Nephron (organoid): ENCODE measurements at regions not wholly inside any gene's neighbourhood (a gene's known extent, or its start where the extent isn't known, plus 50 kb on each side); places are given as distances from the start of the nearest gene placed in this dataset.
A peak's percentile ranks its signal among the peaks of the same experiment; 100 is the strongest.

Experiments
- H3K27ac Mint-ChIP-seq, 3 experiments: 2 replicates each; pipeline ENCODE4 v1.8.0; 2020; ENCODE audit warnings: mixed read lengths in 3 of 3, mild to moderate bottlenecking in 2 of 3, moderate library complexity in 1 of 3
- H3K27me3 Mint-ChIP-seq: 2 replicates; pipeline ENCODE4 v1.8.0; 2021; ENCODE audit warnings: low read depth, mild to moderate bottlenecking, moderate library complexity, mixed read lengths
- H3K36me3 Mint-ChIP-seq: 2 replicates; pipeline ENCODE4 v1.8.0; 2020; ENCODE audit warnings: low read depth, mixed read lengths
- H3K4me1 Mint-ChIP-seq: 2 replicates; pipeline ENCODE4 v1.8.0; 2020; ENCODE audit warnings: mixed read lengths
- H3K4me3 Mint-ChIP-seq, 3 experiments: 2 replicates each; pipeline ENCODE4 v1.8.0; 2020; ENCODE audit warnings: mild to moderate bottlenecking in 3 of 3, mixed read lengths in 3 of 3, moderate library complexity in 2 of 3
- H3K9me3 Mint-ChIP-seq: 2 replicates; pipeline ENCODE4 v1.8.0; 2020; ENCODE audit warnings: mixed read lengths
- CTCF ChIP-seq, 3 experiments: fragments of 200-600 bp; sonication (generic); IDR thresholded peaks; one replicate each; pipeline ENCODE4 v1.5.0; 2021; ENCODE audit warnings: antibody characterized with exemption in 3 of 3; ENCODE audit not compliant: unreplicated experiment in 3 of 3

- Mint-ChIP-seq H3K27me3 (no peaks in the 10 kb centered on the region), H3K36me3 (no peaks in the 10 kb centered on the region), H3K4me3 (no peak overlapping the region), H3K9me3 (peaks cover 3% of the 10 kb centered on the region), H3K4me1 (peaks cover 26% of the 10 kb centered on the region), H3K27ac (peak overlapping the region in 1 of 3 experiments; percentile 10)
- no peak for TF ChIP-seq CTCF (IDR thresholded peaks at IDR 0.05; ENCODE audit: unreplicated experiment in 3 of 3)
Measured at GRCh38 chr10:62584731-62585130, 210.6 kb downstream of the ZNF365 start.

- Mint-ChIP-seq H3K27me3 (no peaks in the 10 kb centered on the region), H3K27ac (peak overlapping the region in 1 of 3 experiments; percentile 10), H3K9me3 (peaks cover 3% of the 10 kb centered on the region), H3K4me3 (no peak overlapping the region), H3K4me1 (peaks cover 26% of the 10 kb centered on the region), H3K36me3 (no peaks in the 10 kb centered on the region)
- TF ChIP-seq CTCF (IDR thresholded peaks at IDR 0.05; ENCODE audit: unreplicated experiment in 3 of 3) = no peak
Measured at GRCh38 chr10:62585211-62585775, 211.1 kb downstream of the ZNF365 start.

- peaks cover 3% of the 10 kb centered on the region for H3K9me3 Mint-ChIP-seq
- no peaks in the 10 kb centered on the region for H3K36me3 Mint-ChIP-seq
- no peak for TF ChIP-seq CTCF (IDR thresholded peaks at IDR 0.05; ENCODE audit: unreplicated experiment in 3 of 3)
- H3K27ac Mint-ChIP-seq = no peak overlapping the region
- H3K4me3 Mint-ChIP-seq = no peak overlapping the region
- H3K27me3 Mint-ChIP-seq = peaks cover under 1% of the 10 kb centered on the region
- H3K4me1 Mint-ChIP-seq = peaks cover 24% of the 10 kb centered on the region
Measured at GRCh38 chr10:62587011-62587410, 212.8 kb downstream of the ZNF365 start.

- peaks cover 6% of the 10 kb centered on the region for H3K27me3 Mint-ChIP-seq
- H3K9me3 Mint-ChIP-seq = peaks cover 3% of the 10 kb centered on the region
Measured at GRCh38 chr10:62588116-62588515, 213.9 kb downstream of the ZNF365 start.

GRCh38 chr10:62589689-62590088 is 214.8 kb upstream of the ADO start:
- Mint-ChIP-seq H3K27me3 (peaks cover 6% of the 10 kb centered on the region), H3K9me3 (peaks cover 3% of the 10 kb centered on the region), H3K27ac (no peak overlapping the region), H3K4me3 (no peak overlapping the region), H3K36me3 (no peaks in the 10 kb centered on the region), H3K4me1 (peaks cover 10% of the 10 kb centered on the region)
- TF ChIP-seq CTCF (IDR thresholded peaks at IDR 0.05; ENCODE audit: unreplicated experiment in 3 of 3) = no peak

More at GRCh38 chr10:62588116-62588515, 213.9 kb downstream of the ZNF365 start:
- no peak overlapping the region for H3K4me3 Mint-ChIP-seq
- H3K4me1 Mint-ChIP-seq = peaks cover 13% of the 10 kb centered on the region
- no peak overlapping the region for H3K27ac Mint-ChIP-seq
- no peaks in the 10 kb centered on the region for H3K36me3 Mint-ChIP-seq
- no peak for TF ChIP-seq CTCF (IDR thresholded peaks at IDR 0.05; ENCODE audit: unreplicated experiment in 3 of 3)

- no peak for TF ChIP-seq CTCF (IDR thresholded peaks at IDR 0.05; ENCODE audit: unreplicated experiment in 3 of 3)
Measured at GRCh38 chr10:62590306-62590705, 214.2 kb upstream of the ADO start.

More at GRCh38 chr10:62590306-62590705, 214.2 kb upstream of the ADO start:
- H3K4me3 Mint-ChIP-seq = no peak overlapping the region
- peaks cover 6% of the 10 kb centered on the region for H3K27me3 Mint-ChIP-seq
- peaks cover 3% of the 10 kb centered on the region for H3K9me3 Mint-ChIP-seq
- no peak overlapping the region for H3K27ac Mint-ChIP-seq
- peaks cover 5% of the 10 kb centered on the region for H3K4me1 Mint-ChIP-seq
- no peaks in the 10 kb centered on the region for H3K36me3 Mint-ChIP-seq
